DMS153 treated with DMSO at 0.1 percent for 48 hours (cell line): ENCODE measurements at regions not wholly inside any gene's neighbourhood (a gene's known extent, or its start where the extent isn't known, plus 50 kb on each side); places are given as distances from the start of the nearest gene placed in this dataset.

Source experiments
- DNase-seq: peaks from one replicate; lab custom pipeline; 2025; ENCODE audit not compliant: unreplicated experiment; lab: John Stamatoyannopoulos, UW

- no peak for DNase-seq
Measured at GRCh38 chr14:95034788-95035187, 122.5 kb downstream of the DICER1 start.

- DNase-seq: no peak
Measured at GRCh38 chr14:95033682-95034632, 123.4 kb downstream of the DICER1 start.

GRCh38 chr14:95033031-95033430 lies 124.3 kb downstream of the DICER1 start:
- no peak for DNase-seq

GRCh38 chr14:95026851-95027463 lies 130.4 kb downstream of the DICER1 start:
- DNase-seq: no peak

GRCh38 chr14:95025941-95026340 lies 131.4 kb downstream of the DICER1 start:
- DNase-seq: no peak

- DNase-seq: no peak
Measured at GRCh38 chr14:95025218-95025617, 132.1 kb downstream of the DICER1 start.

- DNase-seq: no peak
Measured at GRCh38 chr14:95024380-95024779, 132.9 kb downstream of the DICER1 start.

GRCh38 chr14:95023886-95024285 lies 133.4 kb downstream of the DICER1 start:
- DNase-seq: no peak

GRCh38 chr14:95023115-95023514 lies 134.2 kb downstream of the DICER1 start:
- no peak for DNase-seq

GRCh38 chr14:95021588-95021987 lies 135.7 kb downstream of the DICER1 start:
- DNase-seq: no peak

GRCh38 chr14:95018821-95019220 lies 138.5 kb downstream of the DICER1 start:
- DNase-seq: no peak

- no peak for DNase-seq
Measured at GRCh38 chr14:95015046-95015445, 142.3 kb downstream of the DICER1 start.

- no peak for DNase-seq
Measured at GRCh38 chr14:95014036-95014435, 143.3 kb downstream of the DICER1 start.

- no peak for DNase-seq
Measured at GRCh38 chr14:95011445-95012006, 145.8 kb downstream of the DICER1 start.

GRCh38 chr14:95008445-95009217 lies 148.7 kb downstream of the DICER1 start:
- DNase-seq: no peak

- no peak for DNase-seq
Measured at GRCh38 chr14:95007921-95008320, 149.4 kb downstream of the DICER1 start.

- no peak for DNase-seq
Measured at GRCh38 chr14:95006479-95006878, 150.8 kb downstream of the DICER1 start.

- DNase-seq: no peak
Measured at GRCh38 chr14:95006051-95006450, 151.3 kb downstream of the DICER1 start.

- no peak for DNase-seq
Measured at GRCh38 chr14:95003099-95003960, 154.0 kb downstream of the DICER1 start.

GRCh38 chr14:94998685-94999084 lies 158.6 kb downstream of the DICER1 start:
- no peak for DNase-seq
